ENCODE measurements at regions not wholly inside any gene's neighbourhood (a gene's known extent, or its start where the extent isn't known, plus 50 kb on each side); places are given as distances from the start of the nearest gene placed in this dataset.

GRCh38 chr6:78709021-78709420 is 158.3 kb upstream of the IRAK1BP1 start:
- no peaks in the 10 kb centered on the region for H3K9me1 ChIP-seq (ENCODE audit: insufficient read depth, low read length)
- H3K27me3 ChIP-seq (ENCODE audit: control insufficient read depth, insufficient read depth, low read length) = no peaks in the 10 kb centered on the region
- ChIA-PET CTCF (no interaction called here), POLR2A (ENCODE audit: unreplicated experiment) (interaction anchor here (0.6 kb wide), 1 partner anchor 91 kb away, joined by 3 read pairs; no protein-coding TSS in a partner anchor)
- H4K5ac ChIP-seq (ENCODE audit: low read depth, low read length) = no peak overlapping the region
- H2BK20ac ChIP-seq (ENCODE audit: low read depth, low read length) = no peak overlapping the region
- whole genome bisulfite sequencing, 2 experiments (ENCODE audit: extremely low coverage in 2 of 2, insufficient read length in 1 of 2) = no CpG with 5 or more reads among the region's 3 CpGs
- TF ChIP-seq, protein P1, sequence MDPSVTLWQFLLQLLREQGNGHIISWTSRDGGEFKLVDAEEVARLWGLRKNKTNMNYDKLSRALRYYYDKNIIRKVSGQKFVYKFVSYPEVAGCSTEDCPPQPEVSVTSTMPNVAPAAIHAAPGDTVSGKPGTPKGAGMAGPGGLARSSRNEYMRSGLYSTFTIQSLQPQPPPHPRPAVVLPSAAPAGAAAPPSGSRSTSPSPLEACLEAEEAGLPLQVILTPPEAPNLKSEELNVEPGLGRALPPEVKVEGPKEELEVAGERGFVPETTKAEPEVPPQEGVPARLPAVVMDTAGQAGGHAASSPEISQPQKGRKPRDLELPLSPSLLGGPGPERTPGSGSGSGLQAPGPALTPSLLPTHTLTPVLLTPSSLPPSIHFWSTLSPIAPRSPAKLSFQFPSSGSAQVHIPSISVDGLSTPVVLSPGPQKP (IDR thresholded peaks at IDR 0.05; ENCODE audit: borderline replicate concordance, low read depth, low read length) = no peak
- TF ChIP-seq CEBPB (IDR thresholded peaks at IDR 0.05; ENCODE audit: low read depth, low read length) = no peak
- TF ChIP-seq, protein P2, sequence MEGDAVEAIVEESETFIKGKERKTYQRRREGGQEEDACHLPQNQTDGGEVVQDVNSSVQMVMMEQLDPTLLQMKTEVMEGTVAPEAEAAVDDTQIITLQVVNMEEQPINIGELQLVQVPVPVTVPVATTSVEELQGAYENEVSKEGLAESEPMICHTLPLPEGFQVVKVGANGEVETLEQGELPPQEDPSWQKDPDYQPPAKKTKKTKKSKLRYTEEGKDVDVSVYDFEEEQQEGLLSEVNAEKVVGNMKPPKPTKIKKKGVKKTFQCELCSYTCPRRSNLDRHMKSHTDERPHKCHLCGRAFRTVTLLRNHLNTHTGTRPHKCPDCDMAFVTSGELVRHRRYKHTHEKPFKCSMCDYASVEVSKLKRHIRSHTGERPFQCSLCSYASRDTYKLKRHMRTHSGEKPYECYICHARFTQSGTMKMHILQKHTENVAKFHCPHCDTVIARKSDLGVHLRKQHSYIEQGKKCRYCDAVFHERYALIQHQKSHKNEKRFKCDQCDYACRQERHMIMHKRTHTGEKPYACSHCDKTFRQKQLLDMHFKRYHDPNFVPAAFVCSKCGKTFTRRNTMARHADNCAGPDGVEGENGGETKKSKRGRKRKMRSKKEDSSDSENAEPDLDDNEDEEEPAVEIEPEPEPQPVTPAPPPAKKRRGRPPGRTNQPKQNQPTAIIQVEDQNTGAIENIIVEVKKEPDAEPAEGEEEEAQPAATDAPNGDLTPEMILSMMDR (conservative IDR thresholded peaks at IDR 0.05; ENCODE audit: low read depth, low read length) = no peak
- no peak for TF ChIP-seq MXI1 (IDR thresholded peaks at IDR 0.05; ENCODE audit: borderline replicate concordance, low read depth, low read length)
- no peak for TF ChIP-seq RCOR1 (IDR thresholded peaks at IDR 0.05; ENCODE audit: insufficient replicate concordance, low read length)
- TF ChIP-seq USF2 (IDR thresholded peaks at IDR 0.05; ENCODE audit: low read depth, low read length) = no peak
- TF ChIP-seq MAFK (IDR thresholded peaks at IDR 0.05; ENCODE audit: low read depth, low read length) = no peak
- TF ChIP-seq NFE2L2 (IDR thresholded peaks at IDR 0.05; ENCODE audit: low read depth, low read length) = no peak
- TF ChIP-seq POLR2A (IDR thresholded peaks at IDR 0.05; ENCODE audit: low read depth, low read length) = no peak
- no peak for TF ChIP-seq CHD1 (IDR thresholded peaks at IDR 0.05; ENCODE audit: low read depth, low read length)
- H4K8ac ChIP-seq (ENCODE audit: low read depth in 2 of 2, low read length in 2 of 2) = no peak overlapping the region
- no peak overlapping the region for H4K91ac ChIP-seq (ENCODE audit: insufficient read depth, low read depth, low read length)
- H3K36me3 ChIP-seq (ENCODE audit: control insufficient read depth, insufficient read depth, low read length) = no peaks in the 10 kb centered on the region
- no peaks in the 10 kb centered on the region for H4K20me1 ChIP-seq (ENCODE audit: insufficient read depth, low read length)
- H3K9ac ChIP-seq (ENCODE audit: low read depth, low read length) = no peak overlapping the region
- ATAC-seq (ENCODE audit: low read depth) (no peak), DNase-seq (no peak)
- H3K79me1 ChIP-seq (ENCODE audit: low read depth in 1 of 2, low read length in 2 of 2) = no peaks in the 10 kb centered on the region
- BruUV-seq (replicated peaks) = no TSS peak
- H2AK9ac ChIP-seq (replicated peaks; ENCODE audit: low read depth, low read length, poor library complexity) = no peak overlapping the region
- H3K18ac ChIP-seq (ENCODE audit: low read depth, low read length) = no peak overlapping the region
- H2BK120ac ChIP-seq (ENCODE audit: low read depth, low read length) = no peak overlapping the region
- no peak overlapping the region for H3K14ac ChIP-seq (replicated peaks; ENCODE audit: low read depth, low read length)
- intact Hi-C loops (cut with micrococcal nuclease) (no loop called here), dilution Hi-C loops (cut with HindIII; ENCODE audit: low sequenced_read_pairs, unreplicated experiment) (no loop called here), in situ Hi-C loops (cut with MboI; ENCODE audit: low sequenced_read_pairs) (no loop called here)
- no peak overlapping the region for H3K56ac ChIP-seq (ENCODE audit: extremely low read depth, insufficient read depth, low read length)
- no peak overlapping the region for H3K23ac ChIP-seq (ENCODE audit: low read depth, low read length)
- no peak overlapping the region for H3K4ac ChIP-seq (ENCODE audit: low read depth, low read length)
- no peak overlapping the region for H2BK5ac ChIP-seq (ENCODE audit: low read depth, low read length, poor library complexity, severe bottlenecking)
- H3K4me3 ChIP-seq (ENCODE audit: insufficient read depth, low read depth, low read length) = no peak overlapping the region
- H2AFZ ChIP-seq (replicated peaks; ENCODE audit: low read length, poor library complexity) = no peak overlapping the region
- no peak overlapping the region for H3K4me2 ChIP-seq (ENCODE audit: low read depth, low read length)
- no peaks in the 10 kb centered on the region for H3K4me1 ChIP-seq (ENCODE audit: control insufficient read depth, insufficient read depth, low read length)
- no peak overlapping the region for H3K27ac ChIP-seq (ENCODE audit: insufficient read depth, low read length)
- H3K9me3 ChIP-seq (ENCODE audit: control insufficient read depth, insufficient read depth, low read length) = no peaks in the 10 kb centered on the region
- H2AK5ac ChIP-seq (ENCODE audit: low read depth, low read length) = no peak overlapping the region
- no peak overlapping the region for H2BK15ac ChIP-seq (ENCODE audit: low read depth, low read length)

All from IMR-90 (cell line).